Natural killer cell (primary cell): ENCODE measurements at regions not wholly inside any gene's neighbourhood (a gene's known extent, or its start where the extent isn't known, plus 50 kb on each side); places are given as distances from the start of the nearest gene placed in this dataset.

Experiments used
- ATAC-seq, 3 donors: fragments of 150-1000 bp in 2 of 3; fragments of 200-7000 bp in 1 of 3; cut with Tn5 transposase; 1 replicate in 1 of 3; 2 replicates in 2 of 3; pipeline ENCODE4 v1.10.0; 2021; ENCODE audit warnings: mild to moderate bottlenecking in 2 of 3, moderate library complexity in 2 of 3
- DNase-seq, 2 donors: peaks; one replicate each; pipeline versions ENCODE4 v3.0.0 to v3.0.0-alpha.2; 2013 to 2021; ENCODE audit warnings: mixed read lengths in 1 of 2
- H3K27ac ChIP-seq: one replicate; pipeline ENCODE4 v1.5.1; 2013; ENCODE audit warnings: mild to moderate bottlenecking, low read length
- H3K27me3 ChIP-seq: one replicate; pipeline ENCODE4 v1.6.1; 2013; ENCODE audit warnings: low read length; ENCODE audit not compliant: control insufficient read depth, insufficient read depth
- H3K36me3 ChIP-seq: one replicate; pipeline ENCODE4 v1.6.1; 2013; ENCODE audit warnings: low read length; ENCODE audit not compliant: control insufficient read depth, insufficient read depth
- H3K4me1 ChIP-seq: one replicate; pipeline ENCODE4 v1.6.1; 2013; ENCODE audit warnings: low read length; ENCODE audit not compliant: control insufficient read depth, insufficient read depth
- H3K4me3 ChIP-seq: one replicate; pipeline ENCODE4 v1.5.1; 2013; ENCODE audit warnings: low read length
- H3K9me3 ChIP-seq: one replicate; pipeline ENCODE4 v1.6.1; 2013; ENCODE audit warnings: low read length; ENCODE audit not compliant: control insufficient read depth, insufficient read depth
- H3K27ac Mint-ChIP-seq, 2 donors: one replicate each; pipeline ENCODE4 v1.8.0; 2022; ENCODE audit warnings: mild to moderate bottlenecking in 2 of 2, mixed read lengths in 2 of 2, moderate library complexity in 1 of 2
- H3K27me3 Mint-ChIP-seq, 2 donors: one replicate each; pipeline ENCODE4 v1.8.0; 2022; ENCODE audit warnings: low read depth in 2 of 2, mixed read lengths in 2 of 2
- H3K36me3 Mint-ChIP-seq: one replicate; pipeline ENCODE4 v1.8.0; 2022; ENCODE audit warnings: mixed read lengths
- H3K4me1 Mint-ChIP-seq, 2 donors: one replicate each; pipeline ENCODE4 v1.8.0; 2022; ENCODE audit warnings: mixed read lengths in 2 of 2
- H3K4me3 Mint-ChIP-seq: one replicate; pipeline ENCODE4 v1.8.0; 2022; ENCODE audit warnings: mild to moderate bottlenecking, moderate library complexity, mixed read lengths
- H3K9me3 Mint-ChIP-seq, 2 donors: one replicate each; pipeline ENCODE4 v1.8.0; 2022; ENCODE audit warnings: mixed read lengths in 2 of 2
- CTCF ChIP-seq: fragments of 200-600 bp; IDR thresholded peaks from one replicate; pipeline ENCODE4 v1.8.0; 2022; ENCODE audit warnings: antibody characterized with exemption
- WGBS: methylation state at CpG from one replicate; pipeline ENCODE4 v1.1.7; 2013; ENCODE audit warnings: missing lambda C conversion rate; ENCODE audit not compliant: insufficient coverage; 5-methylcytosine and 5-hydroxymethylcytosine counted together
- intact Hi-C: fragments of 100-400 bp; cut with micrococcal nuclease; formaldehyde crosslinking; loops from one replicate; pipeline ENCODE4 v1.14.2; 2022

- TF ChIP-seq CTCF, result no peak
- Histone ChIP-seq H3K4me1 (no peaks in the 10 kb centered on the region), H3K36me3 (no peaks in the 10 kb centered on the region), H3K27ac (no peak overlapping the region), H3K4me3 (no peak overlapping the region), H3K9me3 (no peaks in the 10 kb centered on the region), H3K27me3 (no peaks in the 10 kb centered on the region)
- Mint-ChIP-seq H3K4me3 (no peak overlapping the region), H3K9me3 (peaks cover 13 to 22% of the 10 kb centered on the region in 2 donors), H3K4me1 (no peaks in the 10 kb centered on the region), H3K27me3 (no peaks in the 10 kb centered on the region), H3K27ac (no peak overlapping the region), H3K36me3 (peaks cover 7% of the 10 kb centered on the region)
- DNase-seq, result no peak
- intact Hi-C loops, result no loop called here
- no peak for ATAC-seq
- 83% methylated on average over 2 of the region's 2 CpGs for WGBS
Observed at GRCh38 chr14:53525608-53526007, 372.5 kb upstream of the DDHD1 start.

GRCh38 chr14:53524391-53524790 is 371.3 kb upstream of the DDHD1 start:
- DNase-seq, result no peak
- Mint-ChIP-seq H3K4me3 (no peak overlapping the region), H3K27me3 (no peaks in the 10 kb centered on the region), H3K27ac (no peak overlapping the region), H3K36me3 (peaks cover 7% of the 10 kb centered on the region), H3K4me1 (no peaks in the 10 kb centered on the region), H3K9me3 (peaks cover 14 to 22% of the 10 kb centered on the region in 2 donors)
- H3K4me1 ChIP-seq, result no peaks in the 10 kb centered on the region
- no peak for ATAC-seq
- H3K4me3 ChIP-seq, result no peak overlapping the region
- no peaks in the 10 kb centered on the region for H3K36me3 ChIP-seq
- intact Hi-C loops, result no loop called here
- no peaks in the 10 kb centered on the region for H3K27me3 ChIP-seq
- no peaks in the 10 kb centered on the region for H3K9me3 ChIP-seq
- WGBS, result 79% methylated on average over 4 of the region's 4 CpGs
- no peak for TF ChIP-seq CTCF
- no peak overlapping the region for H3K27ac ChIP-seq

GRCh38 chr14:53523226-53523625 is 370.1 kb upstream of the DDHD1 start:
- ATAC-seq (no peak), DNase-seq (no peak)
- Histone ChIP-seq H3K27ac (no peak overlapping the region), H3K4me1 (no peaks in the 10 kb centered on the region), H3K9me3 (no peaks in the 10 kb centered on the region), H3K4me3 (no peak overlapping the region), H3K36me3 (no peaks in the 10 kb centered on the region), H3K27me3 (no peaks in the 10 kb centered on the region)
- peaks cover 7% of the 10 kb centered on the region for H3K36me3 Mint-ChIP-seq
- no peak for TF ChIP-seq CTCF
- H3K9me3 Mint-ChIP-seq, result peaks cover 14 to 22% of the 10 kb centered on the region in 2 donors
- H3K4me1 Mint-ChIP-seq, result no peaks in the 10 kb centered on the region
- no peaks in the 10 kb centered on the region for H3K27me3 Mint-ChIP-seq
- intact Hi-C loops, result no loop called here
- no peak overlapping the region for H3K4me3 Mint-ChIP-seq
- no peak overlapping the region for H3K27ac Mint-ChIP-seq
- 33% methylated on average over 1 of the region's 3 CpGs for WGBS

GRCh38 chr14:53520078-53520928 is 367.2 kb upstream of the DDHD1 start:
- no peaks in the 10 kb centered on the region for H3K36me3 ChIP-seq
- Mint-ChIP-seq H3K4me1 (no peaks in the 10 kb centered on the region), H3K4me3 (no peak overlapping the region), H3K36me3 (peaks cover 7% of the 10 kb centered on the region), H3K9me3 (peaks cover 12 to 16% of the 10 kb centered on the region in 2 donors), H3K27me3 (no peaks in the 10 kb centered on the region), H3K27ac (no peak overlapping the region)
- no peak overlapping the region for H3K4me3 ChIP-seq
- no peaks in the 10 kb centered on the region for H3K4me1 ChIP-seq
- WGBS, result 78% methylated on average over 6 of the region's 7 CpGs
- no peaks in the 10 kb centered on the region for H3K9me3 ChIP-seq
- DNase-seq (no peak), ATAC-seq (no peak)
- intact Hi-C loops, result no loop called here
- TF ChIP-seq CTCF, result no peak
- H3K27me3 ChIP-seq, result no peaks in the 10 kb centered on the region
- no peak overlapping the region for H3K27ac ChIP-seq
